Transverse colon (tissue), 4 donors: ENCODE measurements at regions not wholly inside any gene's neighbourhood (a gene's known extent, or its start where the extent isn't known, plus 50 kb on each side); places are given as distances from the start of the nearest gene placed in this dataset.

Experiments
- CTCF ChIP-seq, 5 experiments: fragments of 200-600 bp in 3 of 5; fragments of 450-650 bp in 2 of 5; sonication (generic) in 3 of 5; IDR thresholded peaks; 1 replicate in 2 of 5; 2 replicates in 3 of 5; pipeline ENCODE4 v1.5.1; 2016 to 2017; ENCODE audit warnings: antibody characterized with exemption in 5 of 5, inconsistent platforms in 3 of 5, mild to moderate bottlenecking in 2 of 5, moderate library complexity in 1 of 5
- EP300 ChIP-seq: sonication (generic); formaldehyde crosslinking; IDR thresholded peaks from one replicate; pipeline ENCODE4 v1.6.1; 2017; ENCODE audit warnings: antibody characterized with exemption, low read depth
- POLR2A ChIP-seq: fragments of 450-650 bp; IDR thresholded peaks from one replicate; pipeline ENCODE4 v1.6.1; 2016; ENCODE audit warnings: antibody characterized with exemption, mild to moderate bottlenecking, moderate library complexity
- POLR2AphosphoS5 ChIP-seq, 3 donors: sonication (generic); formaldehyde crosslinking; IDR thresholded peaks; one replicate each; pipeline ENCODE4 v1.6.1; 2016; ENCODE audit warnings: antibody characterized with exemption in 3 of 3

- TF ChIP-seq POLR2AphosphoS5 (IDR thresholded peaks at IDR 0.05) (no peak), CTCF (IDR thresholded peaks at IDR 0.05) (no peak), POLR2A (no peak), EP300 (no peak)
These were observed 128.3 kb upstream of the MAOA start for GRCh38 chrX:43527801-43528200.
